GM21381 (cell line): ENCODE measurements at regions not wholly inside any gene's neighbourhood (a gene's known extent, or its start where the extent isn't known, plus 50 kb on each side); places are given as distances from the start of the nearest gene placed in this dataset.
"Not testable (repeated sequence)": the region's sequence is repeated elsewhere in the genome, so short reads cannot be mapped to it uniquely, and the experiment has no call there.

ENCODE experiments used
- ATAC-seq: cut with Tn5 transposase; IDR thresholded peaks from one replicate; pipeline ENCODE4 v1.9.1; 2021; ENCODE audit warnings: mild to moderate bottlenecking, moderate library complexity; ENCODE audit not compliant: unreplicated experiment

- ATAC-seq: no peak
These were observed 904.6 kb upstream of the LRRN3 start for GRCh38 chr7:110186334-110186733.

GRCh38 chr7:110187877-110188554 lies 902.9 kb upstream of the LRRN3 start:
- no peak for ATAC-seq

GRCh38 chr7:110204527-110204926 lies 886.4 kb upstream of the LRRN3 start:
- ATAC-seq: no peak

- no peak for ATAC-seq
These were observed 885.0 kb upstream of the LRRN3 start for GRCh38 chr7:110205899-110206298.

- no peak for ATAC-seq
These were observed 881.0 kb upstream of the LRRN3 start for GRCh38 chr7:110209884-110210283.

GRCh38 chr7:110210941-110211608 lies 879.9 kb upstream of the LRRN3 start:
- ATAC-seq: no peak

GRCh38 chr7:110224643-110225042 lies 866.3 kb upstream of the LRRN3 start:
- ATAC-seq: no peak

- ATAC-seq: no peak
These were observed 844.8 kb upstream of the LRRN3 start for GRCh38 chr7:110246118-110246517.

GRCh38 chr7:110253093-110253492 lies 837.8 kb upstream of the LRRN3 start:
- no peak for ATAC-seq

- ATAC-seq: no peak
These were observed 833.3 kb upstream of the LRRN3 start for GRCh38 chr7:110257673-110258072.

- ATAC-seq: no peak
These were observed 828.7 kb upstream of the LRRN3 start for GRCh38 chr7:110262251-110262650.

GRCh38 chr7:110264288-110264687 lies 826.6 kb upstream of the LRRN3 start:
- no peak for ATAC-seq

GRCh38 chr7:110281362-110281761 lies 809.6 kb upstream of the LRRN3 start:
- no peak for ATAC-seq

GRCh38 chr7:110283056-110283455 lies 807.9 kb upstream of the LRRN3 start:
- no peak for ATAC-seq

GRCh38 chr7:110291430-110291829 lies 799.5 kb upstream of the LRRN3 start:
- no peak for ATAC-seq

- ATAC-seq: no peak
These were observed 794.6 kb upstream of the LRRN3 start for GRCh38 chr7:110296321-110296720.

- ATAC-seq: no peak
These were observed 783.2 kb upstream of the LRRN3 start for GRCh38 chr7:110307776-110308175.

- ATAC-seq: no peak
These were observed 782.1 kb upstream of the LRRN3 start for GRCh38 chr7:110308791-110309190.

- no peak for ATAC-seq
These were observed 781.0 kb upstream of the LRRN3 start for GRCh38 chr7:110309941-110310340.

GRCh38 chr7:110311556-110311955 lies 779.4 kb upstream of the LRRN3 start:
- ATAC-seq: no peak

- no peak for ATAC-seq
These were observed 773.2 kb upstream of the LRRN3 start for GRCh38 chr7:110317541-110318265.

GRCh38 chr7:110320285-110320684 lies 770.6 kb upstream of the LRRN3 start:
- not testable (repeated sequence) for ATAC-seq
